OCI-LY3 (cell line): ENCODE measurements at regions not wholly inside any gene's neighbourhood (a gene's known extent, or its start where the extent isn't known, plus 50 kb on each side); places are given as distances from the start of the nearest gene placed in this dataset.

Experiments
- H2AFZ ChIP-seq: fragments of 200-600, 300-600 bp; shearing (Covaris generic); 2 replicates; pipeline ENCODE4 v1.6.0; 2014; ENCODE audit warnings: antibody characterized with exemption, low read depth, low read length
- H3K27ac ChIP-seq: fragments of 200-600, 300-600 bp; sonication (generic); 2 replicates; pipeline ENCODE4 v1.5.1; 2014; ENCODE audit warnings: mild to moderate bottlenecking, low read length, moderate library complexity, mixed read lengths
- H3K27me3 ChIP-seq: fragments of 200-600, 300-600 bp; sonication (generic); 2 replicates; pipeline ENCODE4 v1.6.1; 2014; ENCODE audit warnings: low read depth, low read length, mixed read lengths
- H3K36me3 ChIP-seq: fragments of 200-600, 300-600 bp; sonication (generic); replicated peaks from 2 replicates; pipeline ENCODE3; 2014; ENCODE audit warnings: low read depth, low read length, mixed read lengths
- H3K4me1 ChIP-seq: fragments of 300-600, 200-600 bp; sonication (generic); 2 replicates; pipeline ENCODE4 v1.6.1; 2014; ENCODE audit warnings: low read length, mixed read lengths
- H3K4me2 ChIP-seq: fragments of 200-600, 300-600 bp; sonication (generic); 2 replicates; pipeline ENCODE4 v1.6.1; 2014; ENCODE audit warnings: low read length, mixed read lengths
- H3K4me3 ChIP-seq: fragments of 300-600, 200-600 bp; sonication (generic); 2 replicates; pipeline ENCODE4 v1.5.1; 2014; ENCODE audit warnings: antibody characterized with exemption, mild to moderate bottlenecking, low read length, moderate library complexity
- H3K79me2 ChIP-seq: fragments of 300-600, 200-600 bp; shearing (Covaris generic); 2 replicates; pipeline ENCODE4 v1.6.1; 2014; ENCODE audit warnings: mild to moderate bottlenecking, low read length, mixed read lengths
- H3K9ac ChIP-seq: fragments of 300-600, 200-600 bp; shearing (Covaris generic); 2 replicates; pipeline ENCODE4 v1.6.0; 2014; ENCODE audit warnings: mild to moderate bottlenecking, low read length, moderate library complexity
- H3K9me3 ChIP-seq: fragments of 200-600, 300-600 bp; shearing (Covaris generic); 2 replicates; pipeline ENCODE4 v1.6.1; 2014; ENCODE audit warnings: low read length, mixed read lengths; ENCODE audit not compliant: insufficient read depth
- H4K20me1 ChIP-seq: fragments of 200-600, 300-600 bp; sonication (generic); 2 replicates; pipeline ENCODE4 v1.6.1; 2016; ENCODE audit warnings: low read length, mixed read lengths; ENCODE audit not compliant: insufficient read depth
- EZH2phosphoT487 ChIP-seq: fragments of 200-600 bp; shearing (Covaris generic); IDR thresholded peaks from 2 replicates; pipeline ENCODE4 v1.6.1; 2018; ENCODE audit warnings: antibody characterized with exemption, mixed run types, low read depth
- TF ChIP-seq, protein P1 (sequence below): fragments of 200-600, 300-600 bp; sonication (generic); IDR thresholded peaks from 2 replicates; pipeline ENCODE4 v1.5.1; 2014; ENCODE audit warnings: antibody characterized with exemption, low read length, low read depth

DNA sequence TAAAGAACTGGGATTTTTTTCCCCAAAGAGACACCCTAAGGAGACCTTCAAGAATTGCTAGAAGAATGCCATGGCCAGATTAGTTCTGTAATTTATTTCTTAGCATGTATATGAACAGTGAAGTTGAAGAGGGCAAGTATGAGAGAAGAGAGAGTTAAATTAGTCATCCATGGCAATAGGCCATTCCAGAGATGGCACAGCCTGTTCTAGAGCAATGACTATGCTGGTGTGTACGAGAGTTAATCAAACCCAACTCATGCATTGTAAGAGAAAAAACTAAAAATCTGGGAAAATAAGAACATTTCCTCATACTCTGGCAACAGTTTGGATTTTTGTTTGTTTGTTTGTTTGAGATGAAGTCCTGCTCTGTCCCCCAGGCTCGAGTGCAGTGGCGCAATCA is 112.1 kb upstream of the PIK3C3 start:
- no peak overlapping the region for H2AFZ ChIP-seq
- H4K20me1 ChIP-seq = no peaks in the 10 kb centered on the region
- no peaks in the 10 kb centered on the region for H3K27me3 ChIP-seq
- H3K36me3 ChIP-seq = no peaks in the 10 kb centered on the region
- no peak overlapping the region for H3K27ac ChIP-seq
- H3K4me2 ChIP-seq = no peak overlapping the region
- TF ChIP-seq EZH2phosphoT487 = no peak
- TF ChIP-seq, protein P1, sequence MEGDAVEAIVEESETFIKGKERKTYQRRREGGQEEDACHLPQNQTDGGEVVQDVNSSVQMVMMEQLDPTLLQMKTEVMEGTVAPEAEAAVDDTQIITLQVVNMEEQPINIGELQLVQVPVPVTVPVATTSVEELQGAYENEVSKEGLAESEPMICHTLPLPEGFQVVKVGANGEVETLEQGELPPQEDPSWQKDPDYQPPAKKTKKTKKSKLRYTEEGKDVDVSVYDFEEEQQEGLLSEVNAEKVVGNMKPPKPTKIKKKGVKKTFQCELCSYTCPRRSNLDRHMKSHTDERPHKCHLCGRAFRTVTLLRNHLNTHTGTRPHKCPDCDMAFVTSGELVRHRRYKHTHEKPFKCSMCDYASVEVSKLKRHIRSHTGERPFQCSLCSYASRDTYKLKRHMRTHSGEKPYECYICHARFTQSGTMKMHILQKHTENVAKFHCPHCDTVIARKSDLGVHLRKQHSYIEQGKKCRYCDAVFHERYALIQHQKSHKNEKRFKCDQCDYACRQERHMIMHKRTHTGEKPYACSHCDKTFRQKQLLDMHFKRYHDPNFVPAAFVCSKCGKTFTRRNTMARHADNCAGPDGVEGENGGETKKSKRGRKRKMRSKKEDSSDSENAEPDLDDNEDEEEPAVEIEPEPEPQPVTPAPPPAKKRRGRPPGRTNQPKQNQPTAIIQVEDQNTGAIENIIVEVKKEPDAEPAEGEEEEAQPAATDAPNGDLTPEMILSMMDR = no peak
- H3K4me1 ChIP-seq = no peaks in the 10 kb centered on the region
- no peak overlapping the region for H3K4me3 ChIP-seq
- H3K79me2 ChIP-seq = no peaks in the 10 kb centered on the region
- no peak overlapping the region for H3K9ac ChIP-seq
- peaks cover 3% of the 10 kb centered on the region; the same call in 1 of the 2 replicates for H3K9me3 ChIP-seq

DNA sequence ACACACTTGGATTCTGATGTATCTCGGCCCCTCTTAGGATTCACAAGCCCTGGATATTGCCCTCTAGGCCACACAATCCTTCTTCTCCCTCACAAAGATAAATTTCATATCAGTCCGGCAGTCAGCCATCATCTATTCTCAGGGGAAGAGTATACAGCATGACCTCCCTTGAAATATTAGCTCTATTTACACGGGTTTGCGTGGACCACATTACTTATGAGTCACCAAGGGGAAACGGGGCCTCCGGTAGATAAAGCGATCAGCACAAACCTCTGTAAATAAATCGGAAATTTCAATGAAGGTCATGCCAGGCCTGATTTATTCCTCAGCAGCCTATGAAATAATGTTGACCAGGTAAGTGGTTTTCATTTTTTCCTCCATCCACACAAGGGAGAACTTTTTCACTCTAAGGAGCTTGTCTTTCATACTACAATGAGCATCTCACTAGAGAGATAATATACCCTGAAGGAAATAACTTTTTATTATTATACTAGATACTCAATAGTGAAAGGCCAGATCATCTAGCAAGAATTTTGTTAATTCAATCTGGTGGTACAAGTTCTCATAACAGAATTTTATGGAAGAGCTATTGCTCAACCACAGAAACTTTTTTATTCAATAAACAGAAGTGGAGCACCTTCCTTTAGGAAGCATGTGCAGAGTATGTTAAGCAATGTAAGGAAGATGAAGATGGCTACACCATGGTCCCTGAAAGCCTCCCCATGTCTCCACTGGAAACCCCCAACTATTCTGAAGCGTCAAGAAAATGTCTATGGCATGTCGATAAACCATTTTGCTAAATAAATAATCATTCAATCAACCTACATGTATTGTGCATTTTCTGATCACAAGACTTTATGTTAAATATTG is 125.2 kb upstream of the PIK3C3 start:
- no peaks in the 10 kb centered on the region for H3K27me3 ChIP-seq
- H4K20me1 ChIP-seq = no peaks in the 10 kb centered on the region
- no peaks in the 10 kb centered on the region; the same call in 1 of the 2 replicates for H3K4me1 ChIP-seq
- H3K27ac ChIP-seq = no peak overlapping the region
- no peaks in the 10 kb centered on the region for H3K9me3 ChIP-seq
- no peak overlapping the region for H2AFZ ChIP-seq
- H3K79me2 ChIP-seq = no peaks in the 10 kb centered on the region
- H3K4me3 ChIP-seq = no peak overlapping the region
- H3K4me2 ChIP-seq = no peak overlapping the region
- no peak overlapping the region for H3K9ac ChIP-seq
- TF ChIP-seq, protein P1 = no peak
- TF ChIP-seq EZH2phosphoT487 = no peak
- no peaks in the 10 kb centered on the region for H3K36me3 ChIP-seq

DNA sequence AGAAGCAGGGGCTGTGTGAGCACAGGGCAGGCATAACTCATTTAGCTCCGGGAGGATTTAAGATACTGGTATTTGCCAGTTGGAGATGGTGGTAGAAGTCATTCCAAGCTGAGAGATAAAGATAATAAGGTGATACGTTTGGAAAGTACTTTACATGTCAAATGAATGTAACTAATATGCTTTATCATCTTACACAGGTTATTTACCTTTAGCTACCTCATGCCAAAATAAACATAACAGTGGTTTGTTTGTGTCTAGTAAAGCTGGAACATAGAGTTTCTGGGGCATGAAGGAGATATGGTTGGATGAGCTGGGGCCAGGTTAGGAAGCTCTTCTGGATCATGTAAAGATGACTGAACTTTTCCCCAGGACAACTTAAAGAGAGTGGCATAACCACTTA is 126.9 kb upstream of the PIK3C3 start:
- no peaks in the 10 kb centered on the region for H3K9me3 ChIP-seq
- H3K4me2 ChIP-seq = no peak overlapping the region
- TF ChIP-seq EZH2phosphoT487 = no peak
- TF ChIP-seq, protein P1 = no peak

DNA sequence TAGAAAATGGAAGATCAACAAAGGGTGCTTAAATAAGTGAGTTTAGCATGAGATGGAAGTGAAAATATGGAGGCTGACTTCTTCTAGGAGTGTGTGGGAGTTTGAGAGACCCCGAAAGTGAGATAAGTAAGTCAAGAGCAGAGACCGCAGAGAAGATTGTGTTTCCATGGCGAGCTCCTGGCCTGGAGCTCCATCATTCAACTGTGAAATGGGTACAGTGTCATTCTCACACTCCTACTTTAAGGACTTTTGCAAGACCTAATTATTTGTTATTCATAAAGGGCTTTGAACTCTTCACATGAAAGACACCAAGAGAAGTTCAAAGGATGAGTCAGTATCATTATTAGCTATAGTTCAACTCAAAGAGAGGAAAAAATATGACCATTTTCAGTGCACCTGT is 134.2 kb upstream of the PIK3C3 start:
- Histone ChIP-seq H3K36me3 (no peaks in the 10 kb centered on the region), H3K9ac (no peak overlapping the region), H3K79me2 (no peaks in the 10 kb centered on the region), H3K27me3 (no peaks in the 10 kb centered on the region), H3K4me2 (no peak overlapping the region), H3K4me3 (no peak overlapping the region), H2AFZ (no peak overlapping the region), H3K9me3 (no peaks in the 10 kb centered on the region), H3K4me1 (no peaks in the 10 kb centered on the region), H4K20me1 (no peaks in the 10 kb centered on the region), H3K27ac (no peak overlapping the region)
- TF ChIP-seq, protein P1 = no peak
- no peak for TF ChIP-seq EZH2phosphoT487

More for the DNA sequence above, 126.9 kb upstream of the PIK3C3 start:
- H3K9ac ChIP-seq = no peak overlapping the region
- no peak overlapping the region for H2AFZ ChIP-seq
- H3K4me3 ChIP-seq = no peak overlapping the region
- H3K79me2 ChIP-seq = no peaks in the 10 kb centered on the region
- H3K4me1 ChIP-seq = no peaks in the 10 kb centered on the region; the same call in 1 of the 2 replicates
- no peaks in the 10 kb centered on the region for H3K27me3 ChIP-seq
- H3K36me3 ChIP-seq = no peaks in the 10 kb centered on the region
- H4K20me1 ChIP-seq = no peaks in the 10 kb centered on the region
- no peak overlapping the region for H3K27ac ChIP-seq
